SU-DHL-6 (cell line): ENCODE measurements at regions not wholly inside any gene's neighbourhood (a gene's known extent, or its start where the extent isn't known, plus 50 kb on each side); places are given as distances from the start of the nearest gene placed in this dataset.

Experiments used
- H2AFZ ChIP-seq: fragments of 200-600 bp; sonication (generic); 2 replicates; pipeline ENCODE4 v1.6.1; 2014; ENCODE audit warnings: low read depth, mild to moderate bottlenecking, moderate library complexity, mixed read lengths, antibody characterized with exemption, low read length; ENCODE audit not compliant: severe bottlenecking
- H3F3A ChIP-seq: fragments of 200-600 bp; shearing (Covaris generic); 2 replicates; pipeline ENCODE4 v1.6.0; 2016; ENCODE audit warnings: antibody characterized with exemption, mild to moderate bottlenecking; ENCODE audit not compliant: insufficient read depth
- H3K27ac ChIP-seq: fragments of 200-600 bp; sonication (generic); 2 replicates; pipeline ENCODE4 v1.5.1; 2016; ENCODE audit warnings: low read depth, mild to moderate bottlenecking, low read length, moderate library complexity, mixed read lengths
- H3K27me3 ChIP-seq: fragments of 200-600 bp; sonication (generic), shearing (Covaris generic); 2 replicates; pipeline ENCODE4 v1.6.0; 2014; ENCODE audit warnings: mild to moderate bottlenecking, low read length
- H3K36me3 ChIP-seq: fragments of 200-600 bp; sonication (generic); 2 replicates; pipeline ENCODE4 v1.6.1; 2014; ENCODE audit warnings: mild to moderate bottlenecking, low read length, mixed read lengths
- H3K4me2 ChIP-seq: fragments of 300-600, 200-600 bp; shearing (Covaris generic), sonication (generic); 2 replicates; pipeline ENCODE4 v1.6.0; 2014; ENCODE audit warnings: low read length, low read depth, mild to moderate bottlenecking; ENCODE audit not compliant: poor library complexity, severe bottlenecking
- H3K4me3 ChIP-seq: fragments of 200-600 bp; sonication (generic); 2 replicates; pipeline ENCODE4 v1.5.1; 2014; ENCODE audit warnings: antibody characterized with exemption, low read length, mild to moderate bottlenecking, mixed read lengths; ENCODE audit not compliant: insufficient read depth, poor library complexity, severe bottlenecking
- H3K79me2 ChIP-seq: fragments of 200-600 bp; sonication (generic); 2 replicates; pipeline ENCODE4 v1.6.1; 2014; ENCODE audit warnings: mild to moderate bottlenecking, low read length, moderate library complexity; ENCODE audit not compliant: insufficient read depth
- H3K9ac ChIP-seq: fragments of 200-600 bp; sonication (generic); 2 replicates; pipeline ENCODE4 v1.7.0; 2014; ENCODE audit warnings: mild to moderate bottlenecking, low read length
- H3K9me2 ChIP-seq: fragments of 200-600 bp; sonication (generic); replicated peaks from 2 replicates; pipeline ENCODE4 v1.6.1; 2014; ENCODE audit warnings: low read length; ENCODE audit not compliant: insufficient read depth
- H3K9me3 ChIP-seq: fragments of 200-600 bp; sonication (generic); 2 replicates; pipeline ENCODE4 v1.6.1; 2014; ENCODE audit warnings: low read length, mixed read lengths; ENCODE audit not compliant: insufficient read depth
- H4K20me1 ChIP-seq: fragments of 200-600 bp; sonication (generic); 2 replicates; pipeline ENCODE4 v1.6.1; 2014; ENCODE audit warnings: low read depth, mild to moderate bottlenecking, antibody characterized with exemption, low read length, moderate library complexity, mixed read lengths
- CTCF ChIP-seq: fragments of 200-600 bp; sonication (generic); IDR thresholded peaks from one replicate; pipeline ENCODE4 v1.5.1; 2017; ENCODE audit warnings: antibody characterized with exemption, mild to moderate bottlenecking, low read length, moderate library complexity; ENCODE audit not compliant: insufficient read depth, poor library complexity, severe bottlenecking
- EZH2phosphoT487 ChIP-seq: fragments of 200-600 bp; sonication (generic), shearing (Covaris generic); conservative IDR thresholded peaks from 2 replicates; pipeline ENCODE4 v1.6.1; 2018; ENCODE audit warnings: mild to moderate bottlenecking, antibody characterized with exemption, low read length, moderate library complexity, mixed read lengths

DNA sequence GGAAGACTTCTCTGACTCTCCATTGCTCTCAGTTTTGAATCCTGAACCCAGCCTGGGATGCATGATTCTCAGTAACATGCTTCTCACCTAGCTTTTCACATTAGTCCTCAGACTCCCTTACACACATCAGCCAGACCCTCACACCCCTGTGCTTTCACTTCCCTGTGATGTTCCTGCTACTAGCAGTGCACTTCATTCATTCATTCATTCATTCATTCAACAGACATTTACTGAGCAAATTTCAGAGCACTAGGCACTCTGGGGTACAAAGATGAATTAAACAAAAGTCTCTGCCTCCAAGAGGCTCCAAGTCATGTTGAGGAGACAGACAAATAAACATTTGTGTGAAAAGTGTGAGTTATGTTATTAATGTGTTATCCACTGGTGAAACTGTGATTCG lies 145.2 kb downstream of the RXFP2 start:
- H3K79me2 ChIP-seq: no peaks in the 10 kb centered on the region
- H3K27ac ChIP-seq: no peak overlapping the region
- no peaks in the 10 kb centered on the region for H3K36me3 ChIP-seq
- H3K4me3 ChIP-seq: no peak overlapping the region
- no peak overlapping the region for H2AFZ ChIP-seq
- TF ChIP-seq EZH2phosphoT487 (no peak), CTCF (no peak)
- H3K9me3 ChIP-seq: no peaks in the 10 kb centered on the region
- H3K9ac ChIP-seq: no peak overlapping the region
- H3K27me3 ChIP-seq: no peaks in the 10 kb centered on the region
- H3F3A ChIP-seq: no peaks in the 10 kb centered on the region
- H3K4me2 ChIP-seq: no peak overlapping the region
- H3K9me2 ChIP-seq: no peaks in the 10 kb centered on the region
- H4K20me1 ChIP-seq: no peaks in the 10 kb centered on the region

DNA sequence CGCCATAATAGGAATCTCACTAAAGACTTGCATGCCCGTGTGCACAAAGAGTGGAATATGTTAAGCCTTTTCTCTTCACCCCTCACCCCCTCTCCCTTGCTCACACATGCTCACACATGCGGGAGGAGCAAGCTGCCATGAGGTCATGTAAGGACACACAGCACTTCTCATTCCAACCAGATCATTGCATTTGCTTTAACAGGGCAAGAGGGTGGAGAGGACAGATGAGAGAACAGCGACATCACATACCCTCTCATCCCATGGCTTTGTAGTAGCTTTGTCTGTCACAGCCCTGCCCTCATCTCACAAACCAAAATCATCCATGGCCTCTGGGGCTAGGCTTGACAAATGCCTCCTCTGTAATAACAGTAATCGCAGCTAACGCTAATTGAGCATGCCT lies 145.6 kb upstream of the FRY start:
- Histone ChIP-seq H3K27me3 (no peaks in the 10 kb centered on the region), H3K9ac (no peak overlapping the region), H3K9me2 (no peaks in the 10 kb centered on the region), H3F3A (no peaks in the 10 kb centered on the region), H3K36me3 (no peaks in the 10 kb centered on the region), H2AFZ (peak overlapping the region; percentile 11), H4K20me1 (no peaks in the 10 kb centered on the region), H3K79me2 (no peaks in the 10 kb centered on the region), H3K27ac (no peak overlapping the region), H3K9me3 (no peaks in the 10 kb centered on the region), H3K4me2 (peak overlapping the region; percentile 3), H3K4me3 (no peak overlapping the region)
- TF ChIP-seq CTCF (no peak), EZH2phosphoT487 (no peak)

GRCh38 chr13:31887286-31887685 lies 144.3 kb upstream of the FRY start:
- no peak overlapping the region for H3K4me3 ChIP-seq
- H3F3A ChIP-seq: no peaks in the 10 kb centered on the region
- no peaks in the 10 kb centered on the region for H3K79me2 ChIP-seq
- no peak overlapping the region for H2AFZ ChIP-seq
- no peak overlapping the region for H3K9ac ChIP-seq
- no peaks in the 10 kb centered on the region for H4K20me1 ChIP-seq
- no peak overlapping the region for H3K27ac ChIP-seq
- no peak for TF ChIP-seq CTCF
- TF ChIP-seq EZH2phosphoT487: no peak
- no peaks in the 10 kb centered on the region for H3K36me3 ChIP-seq
- no peak overlapping the region for H3K4me2 ChIP-seq
- no peaks in the 10 kb centered on the region for H3K27me3 ChIP-seq
- H3K9me3 ChIP-seq: no peaks in the 10 kb centered on the region
- no peaks in the 10 kb centered on the region for H3K9me2 ChIP-seq

DNA sequence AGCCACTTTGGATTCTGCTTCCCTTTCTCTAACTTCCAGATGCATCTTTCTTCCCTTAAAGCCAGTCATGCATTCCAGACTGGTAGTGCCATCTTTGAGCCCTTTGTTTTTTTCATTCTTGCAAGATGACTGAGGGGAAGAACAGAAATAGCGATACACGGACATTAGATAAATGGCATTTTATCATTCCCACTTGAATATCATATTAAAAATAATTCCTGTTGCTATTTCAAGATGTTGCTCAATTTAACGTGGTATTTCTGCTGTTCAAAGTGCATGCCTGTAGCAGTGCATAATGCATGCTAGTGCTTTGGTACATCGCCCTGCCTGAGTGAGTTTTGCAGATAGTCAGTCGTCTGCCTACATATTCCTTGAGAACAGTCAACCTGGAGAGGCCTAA lies 140.6 kb upstream of the FRY start:
- no peaks in the 10 kb centered on the region for H3K27me3 ChIP-seq
- no peak overlapping the region for H3K4me2 ChIP-seq
- no peaks in the 10 kb centered on the region for H3F3A ChIP-seq
- H3K9ac ChIP-seq: no peak overlapping the region
- H3K79me2 ChIP-seq: no peaks in the 10 kb centered on the region
- no peaks in the 10 kb centered on the region for H3K9me2 ChIP-seq
- H3K36me3 ChIP-seq: no peaks in the 10 kb centered on the region
- H2AFZ ChIP-seq: no peak overlapping the region
- H3K27ac ChIP-seq: no peak overlapping the region
- H3K9me3 ChIP-seq: no peaks in the 10 kb centered on the region
- no peak for TF ChIP-seq CTCF
- TF ChIP-seq EZH2phosphoT487: no peak
- no peaks in the 10 kb centered on the region for H4K20me1 ChIP-seq
- H3K4me3 ChIP-seq: no peak overlapping the region
